ENCODE measurements at regions not wholly inside any gene's neighbourhood (a gene's known extent, or its start where the extent isn't known, plus 50 kb on each side); places are given as distances from the start of the nearest gene placed in this dataset.
"Not testable (repeated sequence)": the region's sequence is repeated elsewhere in the genome, so short reads cannot be mapped to it uniquely, and the experiment has no call there.

GRCh38 chr14:98909251-98909944 is 362.6 kb downstream of the BCL11B start:
- no peak overlapping the region for H3K27ac ChIP-seq (ENCODE audit: low read length)
- no CpG with 5 or more reads among the region's 11 CpGs for WGBS (ENCODE audit: insufficient coverage, low lambda C conversion rate)
- H3K9me3 ChIP-seq (ENCODE audit: control insufficient read depth, low read depth, low read length), result no peaks in the 10 kb centered on the region
- no peak overlapping the region for H3K4me3 ChIP-seq (ENCODE audit: low read length)
- no peaks in the 10 kb centered on the region for H3K36me3 ChIP-seq (ENCODE audit: control insufficient read depth, insufficient read depth, low read length)
- no peak for DNase-seq
- no peaks in the 10 kb centered on the region for H3K4me1 ChIP-seq (ENCODE audit: control insufficient read depth, insufficient read depth, low read length)
- peaks cover 6% of the 10 kb centered on the region for H3K27me3 ChIP-seq (ENCODE audit: control insufficient read depth, insufficient read depth, low read length)

DNA sequence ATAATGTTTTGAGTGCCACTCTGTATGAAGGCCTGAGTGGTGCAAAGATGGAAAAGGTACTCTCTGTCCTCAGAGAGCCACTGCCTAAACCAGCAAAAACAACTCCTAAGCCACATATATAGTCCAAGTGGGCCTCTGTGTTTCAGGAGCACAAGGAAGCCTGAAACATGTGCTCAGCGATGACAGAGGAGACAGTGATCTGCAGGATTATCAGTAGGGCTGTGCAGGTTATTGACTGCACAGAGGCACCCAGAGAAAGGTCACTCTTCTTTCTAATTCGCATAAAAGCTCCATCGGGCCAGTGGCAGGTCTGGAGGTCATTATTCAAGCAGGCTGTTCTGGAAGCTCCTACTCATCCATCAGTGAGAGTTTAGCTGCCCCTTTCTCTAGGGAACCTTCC is 361.9 kb downstream of the BCL11B start:
- no peaks in the 10 kb centered on the region for H3K36me3 ChIP-seq (ENCODE audit: control insufficient read depth, insufficient read depth, low read length)
- no peaks in the 10 kb centered on the region for H3K4me1 ChIP-seq (ENCODE audit: control insufficient read depth, insufficient read depth, low read length)
- no CpG with 5 or more reads among the region's 3 CpGs for WGBS (ENCODE audit: insufficient coverage, low lambda C conversion rate)
- H3K27ac ChIP-seq (ENCODE audit: low read length), result no peak overlapping the region
- no peak for DNase-seq
- no peak overlapping the region for H3K4me3 ChIP-seq (ENCODE audit: low read length)
- H3K9me3 ChIP-seq (ENCODE audit: control insufficient read depth, low read depth, low read length), result no peaks in the 10 kb centered on the region
- H3K27me3 ChIP-seq (ENCODE audit: control insufficient read depth, insufficient read depth, low read length), result peaks cover 6% of the 10 kb centered on the region

DNA sequence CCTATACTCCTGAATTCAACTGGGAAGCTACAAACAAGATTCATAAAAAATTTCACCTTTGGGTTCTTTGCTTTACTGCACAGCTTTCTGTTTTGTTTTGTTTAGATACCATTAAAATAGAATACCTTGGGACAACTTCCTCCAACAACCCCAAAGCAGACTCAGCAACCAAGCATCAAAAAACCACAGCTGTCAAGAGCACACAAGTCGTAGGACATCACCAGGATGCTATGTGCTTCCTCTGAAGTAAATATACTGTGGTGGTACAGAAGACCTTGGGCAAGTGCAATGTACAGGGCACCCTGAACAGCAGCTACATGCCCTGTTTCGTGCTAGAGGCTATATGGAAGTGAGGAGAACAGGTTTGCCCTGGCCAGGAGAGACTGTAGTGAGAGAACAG is 359.3 kb downstream of the BCL11B start:
- H3K4me1 ChIP-seq (ENCODE audit: control insufficient read depth, insufficient read depth, low read length), result no peaks in the 10 kb centered on the region
- H3K9me3 ChIP-seq (ENCODE audit: control insufficient read depth, low read depth, low read length), result no peaks in the 10 kb centered on the region
- H3K27ac ChIP-seq (ENCODE audit: low read length), result no peak overlapping the region
- no peaks in the 10 kb centered on the region for H3K27me3 ChIP-seq (ENCODE audit: control insufficient read depth, insufficient read depth, low read length)
- no peak overlapping the region for H3K4me3 ChIP-seq (ENCODE audit: low read length)
- no peaks in the 10 kb centered on the region for H3K36me3 ChIP-seq (ENCODE audit: control insufficient read depth, insufficient read depth, low read length)
- no CpG with 5 or more reads among the region's 2 CpGs for WGBS (ENCODE audit: insufficient coverage, low lambda C conversion rate)
- no peak for DNase-seq

GRCh38 chr14:98913967-98914650 is 357.9 kb downstream of the BCL11B start:
- no peak overlapping the region for H3K4me3 ChIP-seq (ENCODE audit: low read length)
- no peaks in the 10 kb centered on the region for H3K27me3 ChIP-seq (ENCODE audit: control insufficient read depth, insufficient read depth, low read length)
- no peaks in the 10 kb centered on the region for H3K9me3 ChIP-seq (ENCODE audit: control insufficient read depth, low read depth, low read length)
- no peaks in the 10 kb centered on the region for H3K36me3 ChIP-seq (ENCODE audit: control insufficient read depth, insufficient read depth, low read length)
- H3K27ac ChIP-seq (ENCODE audit: low read length), result no peak overlapping the region
- no peak for DNase-seq
- 64% methylated on average over 2 of the region's 6 CpGs for WGBS (ENCODE audit: insufficient coverage, low lambda C conversion rate)
- no peaks in the 10 kb centered on the region for H3K4me1 ChIP-seq (ENCODE audit: control insufficient read depth, insufficient read depth, low read length)

GRCh38 chr14:98914942-98915341 is 357.1 kb downstream of the BCL11B start:
- H3K9me3 ChIP-seq (ENCODE audit: control insufficient read depth, low read depth, low read length), result no peaks in the 10 kb centered on the region
- no peaks in the 10 kb centered on the region for H3K36me3 ChIP-seq (ENCODE audit: control insufficient read depth, insufficient read depth, low read length)
- WGBS (ENCODE audit: insufficient coverage, low lambda C conversion rate), result no CpG with 5 or more reads among the region's 4 CpGs
- no peaks in the 10 kb centered on the region for H3K27me3 ChIP-seq (ENCODE audit: control insufficient read depth, insufficient read depth, low read length)
- no peak overlapping the region for H3K27ac ChIP-seq (ENCODE audit: low read length)
- H3K4me1 ChIP-seq (ENCODE audit: control insufficient read depth, insufficient read depth, low read length), result no peaks in the 10 kb centered on the region
- H3K4me3 ChIP-seq (ENCODE audit: low read length), result no peak overlapping the region
- no peak for DNase-seq

DNA sequence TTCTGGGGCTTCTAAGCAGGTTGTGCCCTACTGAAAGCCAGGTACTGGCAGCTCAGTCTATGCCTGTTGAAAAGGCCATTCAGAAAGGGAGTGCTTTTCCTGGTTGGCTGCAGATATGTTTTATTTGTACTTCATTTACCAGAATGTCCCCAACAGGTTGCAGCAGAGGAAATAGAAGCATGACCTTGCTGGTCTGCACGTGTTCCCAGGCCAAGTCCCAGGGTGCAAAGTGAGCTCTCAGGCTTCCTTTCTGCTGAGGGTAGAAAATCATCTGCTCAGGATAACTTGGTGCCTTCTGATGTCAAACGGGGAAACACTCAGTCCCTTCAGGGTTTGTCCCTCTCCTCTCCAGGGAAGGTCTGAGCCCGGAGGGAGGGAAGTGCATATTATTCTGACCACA is 356.4 kb downstream of the BCL11B start:
- no CpG with 5 or more reads among the region's 3 CpGs for WGBS (ENCODE audit: insufficient coverage, low lambda C conversion rate)
- DNase-seq, result no peak
- no peaks in the 10 kb centered on the region for H3K27me3 ChIP-seq (ENCODE audit: control insufficient read depth, insufficient read depth, low read length)

DNA sequence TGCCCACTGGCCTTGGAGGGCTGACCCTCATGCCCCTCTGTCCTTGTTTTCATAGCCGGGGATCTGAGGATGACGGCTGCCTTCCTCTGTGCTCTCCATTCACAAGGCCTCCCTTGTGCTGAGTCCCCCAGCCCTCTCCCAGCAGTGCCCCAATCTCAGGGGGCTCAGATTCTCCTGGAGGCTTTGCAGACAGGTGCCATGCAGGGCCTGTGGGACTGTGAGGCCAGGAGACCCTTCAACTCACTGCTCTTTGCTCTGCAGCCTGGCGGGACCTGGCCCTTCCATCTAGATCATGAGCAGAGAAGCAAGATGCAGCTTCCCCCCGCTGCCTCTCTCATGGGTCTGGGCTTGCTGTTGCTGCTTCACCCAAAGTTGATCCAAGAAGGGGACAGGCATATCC is 356.0 kb downstream of the BCL11B start:
- H3K4me1 ChIP-seq (ENCODE audit: control insufficient read depth, insufficient read depth, low read length), result no peaks in the 10 kb centered on the region
- H3K36me3 ChIP-seq (ENCODE audit: control insufficient read depth, insufficient read depth, low read length), result no peaks in the 10 kb centered on the region
- H3K4me3 ChIP-seq (ENCODE audit: low read length), result no peak overlapping the region
- DNase-seq, result no peak
- no CpG with 5 or more reads among the region's 4 CpGs for WGBS (ENCODE audit: insufficient coverage, low lambda C conversion rate)
- H3K27ac ChIP-seq (ENCODE audit: low read length), result no peak overlapping the region
- no peaks in the 10 kb centered on the region for H3K9me3 ChIP-seq (ENCODE audit: control insufficient read depth, low read depth, low read length)
- no peaks in the 10 kb centered on the region for H3K27me3 ChIP-seq (ENCODE audit: control insufficient read depth, insufficient read depth, low read length)

More for the DNA sequence above, 356.4 kb downstream of the BCL11B start:
- no peak overlapping the region for H3K27ac ChIP-seq (ENCODE audit: low read length)
- H3K9me3 ChIP-seq (ENCODE audit: control insufficient read depth, low read depth, low read length), result no peaks in the 10 kb centered on the region
- no peaks in the 10 kb centered on the region for H3K4me1 ChIP-seq (ENCODE audit: control insufficient read depth, insufficient read depth, low read length)
- no peak overlapping the region for H3K4me3 ChIP-seq (ENCODE audit: low read length)
- H3K36me3 ChIP-seq (ENCODE audit: control insufficient read depth, insufficient read depth, low read length), result no peaks in the 10 kb centered on the region

GRCh38 chr14:98916476-98916875 is 355.5 kb downstream of the BCL11B start:
- no peaks in the 10 kb centered on the region for H3K9me3 ChIP-seq (ENCODE audit: control insufficient read depth, low read depth, low read length)
- H3K4me3 ChIP-seq (ENCODE audit: low read length), result no peak overlapping the region
- H3K27me3 ChIP-seq (ENCODE audit: control insufficient read depth, insufficient read depth, low read length), result no peaks in the 10 kb centered on the region
- no peak for DNase-seq
- no peaks in the 10 kb centered on the region for H3K36me3 ChIP-seq (ENCODE audit: control insufficient read depth, insufficient read depth, low read length)
- H3K4me1 ChIP-seq (ENCODE audit: control insufficient read depth, insufficient read depth, low read length), result no peaks in the 10 kb centered on the region
- H3K27ac ChIP-seq (ENCODE audit: low read length), result no peak overlapping the region
- no CpG with 5 or more reads among the region's 1 CpG for WGBS (ENCODE audit: insufficient coverage, low lambda C conversion rate)

DNA sequence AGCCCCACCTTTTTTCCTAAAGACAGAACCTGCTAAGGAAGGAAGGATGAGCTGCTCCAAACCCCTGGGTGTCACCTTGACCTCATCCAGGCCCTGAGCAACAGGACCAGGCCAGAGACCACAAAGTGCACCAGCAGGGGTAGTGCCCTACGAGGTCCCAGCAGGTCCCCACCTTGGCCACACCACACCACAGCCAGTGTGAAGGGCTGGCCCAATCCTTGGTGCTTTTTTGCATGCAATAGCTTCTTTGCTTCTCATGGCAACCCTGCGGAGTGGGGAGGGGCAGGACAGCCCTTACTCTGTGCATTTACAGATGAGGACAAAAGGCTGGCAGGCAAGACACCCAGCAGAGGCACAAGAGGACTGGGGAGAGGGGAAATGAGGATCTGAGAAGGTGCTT is 352.6 kb downstream of the BCL11B start:
- no peak overlapping the region for H3K27ac ChIP-seq (ENCODE audit: low read length)
- H3K27me3 ChIP-seq (ENCODE audit: control insufficient read depth, insufficient read depth, low read length), result no peaks in the 10 kb centered on the region
- no peaks in the 10 kb centered on the region for H3K36me3 ChIP-seq (ENCODE audit: control insufficient read depth, insufficient read depth, low read length)
- no peak for DNase-seq
- H3K9me3 ChIP-seq (ENCODE audit: control insufficient read depth, low read depth, low read length), result no peaks in the 10 kb centered on the region
- no peak overlapping the region for H3K4me3 ChIP-seq (ENCODE audit: low read length)
- WGBS (ENCODE audit: insufficient coverage, low lambda C conversion rate), result no CpG with 5 or more reads among the region's 2 CpGs
- H3K4me1 ChIP-seq (ENCODE audit: control insufficient read depth, insufficient read depth, low read length), result no peaks in the 10 kb centered on the region

GRCh38 chr14:98921306-98921705 is 350.7 kb downstream of the BCL11B start:
- H3K4me1 ChIP-seq (ENCODE audit: control insufficient read depth, insufficient read depth, low read length); H3K27me3 ChIP-seq (ENCODE audit: control insufficient read depth, insufficient read depth, low read length); H3K9me3 ChIP-seq (ENCODE audit: control insufficient read depth, low read depth, low read length); H3K4me3 ChIP-seq (ENCODE audit: low read length); H3K27ac ChIP-seq (ENCODE audit: low read length); DNase-seq; H3K36me3 ChIP-seq (ENCODE audit: control insufficient read depth, insufficient read depth, low read length): not testable (repeated sequence)
- WGBS (ENCODE audit: insufficient coverage, low lambda C conversion rate), result no CpG with 5 or more reads among the region's 3 CpGs

DNA sequence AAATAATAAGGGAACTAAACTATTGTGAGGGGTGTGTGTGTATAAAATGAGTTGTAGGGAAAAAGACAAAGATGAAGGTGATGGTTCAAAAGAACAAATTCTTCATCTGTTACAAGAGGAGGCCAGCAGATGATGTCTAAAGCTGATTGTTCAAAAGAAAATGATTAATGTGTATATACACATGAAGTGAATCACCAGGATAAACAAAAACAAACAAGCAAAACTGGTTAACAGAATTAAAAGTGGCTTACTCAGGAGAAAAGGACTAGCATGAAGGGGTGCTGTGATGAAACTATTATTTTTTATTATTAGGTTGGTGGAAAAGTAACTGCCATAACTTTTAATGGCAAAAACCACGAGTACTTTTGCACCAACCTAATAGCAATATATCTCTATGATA is 348.4 kb downstream of the BCL11B start:
- Histone ChIP-seq H3K4me3 (ENCODE audit: low read length) (no peak overlapping the region), H3K4me1 (ENCODE audit: control insufficient read depth, insufficient read depth, low read length) (no peaks in the 10 kb centered on the region), H3K36me3 (ENCODE audit: control insufficient read depth, insufficient read depth, low read length) (no peaks in the 10 kb centered on the region), H3K9me3 (ENCODE audit: control insufficient read depth, low read depth, low read length) (no peaks in the 10 kb centered on the region), H3K27me3 (ENCODE audit: control insufficient read depth, insufficient read depth, low read length) (no peaks in the 10 kb centered on the region), H3K27ac (ENCODE audit: low read length) (no peak overlapping the region)
- no peak for DNase-seq
- 60% methylated on average over 1 of the region's 1 CpG for WGBS (ENCODE audit: insufficient coverage, low lambda C conversion rate)
